ENCODE measurements at regions not wholly inside any gene's neighbourhood (a gene's known extent, or its start where the extent isn't known, plus 50 kb on each side); places are given as distances from the start of the nearest gene placed in this dataset.

- Histone ChIP-seq H3K4me3 (ENCODE audit: low read length) (no peak overlapping the region), H3K36me3 (ENCODE audit: low read depth, low read length) (no peaks in the 10 kb centered on the region), H3K27me3 (ENCODE audit: low read length) (peaks cover 94% of the 10 kb centered on the region), H3K9me3 (ENCODE audit: low read length) (no peaks in the 10 kb centered on the region), H2AFZ (ENCODE audit: low read length) (no peak overlapping the region), H3K9ac (ENCODE audit: low read length) (no peak overlapping the region), H4K20me1 (ENCODE audit: low read length) (no peaks in the 10 kb centered on the region), H3K4me1 (ENCODE audit: insufficient read depth, low read length) (no peaks in the 10 kb centered on the region), H3F3A (ENCODE audit: low read length, unreplicated experiment) (no peaks in the 10 kb centered on the region), H3K9me2 (replicated peaks; ENCODE audit: low read length) (no peaks in the 10 kb centered on the region), H3K27ac (ENCODE audit: low read length) (no peak overlapping the region), H3K4me2 (ENCODE audit: low read length) (no peak overlapping the region), H3K79me2 (ENCODE audit: low read length) (no peaks in the 10 kb centered on the region)
- BruUV-seq (replicated peaks): no TSS peak
- no peak for TF ChIP-seq EZH2 (IDR thresholded peaks at IDR 0.05; ENCODE audit: low read length, unreplicated experiment)
- no peak for TF ChIP-seq EZH2phosphoT487 (IDR thresholded peaks at IDR 0.05; ENCODE audit: borderline replicate concordance, low read length)
- no peak for TF ChIP-seq CTCF (conservative IDR thresholded peaks at IDR 0.05; ENCODE audit: low read depth, low read length)
- CTCF ChIA-PET: no interaction called here
- POLR2A ChIA-PET (ENCODE audit: unreplicated experiment): no interaction called here
- DNase-seq: no peak
- ATAC-seq: no peak
- intact Hi-C loops (cut with micrococcal nuclease): no loop called here
Measured at GRCh38 chr1:213393860-213394259, 342.8 kb downstream of the RPS6KC1 start.

- no TSS peak for BruUV-seq (replicated peaks)
- intact Hi-C loops (cut with micrococcal nuclease): no loop called here
Measured at GRCh38 chr1:213394837-213395236, 343.8 kb downstream of the RPS6KC1 start.

GRCh38 chr1:213397638-213398037 is 346.6 kb downstream of the RPS6KC1 start:
- BruUV-seq (replicated peaks): no TSS peak
- CTCF ChIA-PET: no interaction called here

More at GRCh38 chr1:213394837-213395236, 343.8 kb downstream of the RPS6KC1 start:
- no peaks in the 10 kb centered on the region for H3K9me2 ChIP-seq (replicated peaks; ENCODE audit: low read length)
- CTCF ChIA-PET: no interaction called here
- no peaks in the 10 kb centered on the region for H4K20me1 ChIP-seq (ENCODE audit: low read length)
- no peaks in the 10 kb centered on the region for H3K4me1 ChIP-seq (ENCODE audit: insufficient read depth, low read length)
- no peaks in the 10 kb centered on the region for H3K79me2 ChIP-seq (ENCODE audit: low read length)
- no peak overlapping the region for H3K27ac ChIP-seq (ENCODE audit: low read length)
- DNase-seq: no peak
- no peak overlapping the region for H3K4me3 ChIP-seq (ENCODE audit: low read length)
- no peak overlapping the region for H2AFZ ChIP-seq (ENCODE audit: low read length)
- H3K9me3 ChIP-seq (ENCODE audit: low read length): no peaks in the 10 kb centered on the region
- no peak overlapping the region for H3K4me2 ChIP-seq (ENCODE audit: low read length)
- TF ChIP-seq CTCF (conservative IDR thresholded peaks at IDR 0.05; ENCODE audit: low read depth, low read length): no peak
- TF ChIP-seq EZH2phosphoT487 (IDR thresholded peaks at IDR 0.05; ENCODE audit: borderline replicate concordance, low read length): no peak
- no peak for TF ChIP-seq EZH2 (IDR thresholded peaks at IDR 0.05; ENCODE audit: low read length, unreplicated experiment)
- no peaks in the 10 kb centered on the region for H3K36me3 ChIP-seq (ENCODE audit: low read depth, low read length)
- no peak overlapping the region for H3K9ac ChIP-seq (ENCODE audit: low read length)
- H3K27me3 ChIP-seq (ENCODE audit: low read length): peaks cover 94% of the 10 kb centered on the region
- H3F3A ChIP-seq (ENCODE audit: low read length, unreplicated experiment): no peaks in the 10 kb centered on the region
- no peak for ATAC-seq
- POLR2A ChIA-PET (ENCODE audit: unreplicated experiment): no interaction called here

More at GRCh38 chr1:213397638-213398037, 346.6 kb downstream of the RPS6KC1 start:
- no peaks in the 10 kb centered on the region for H3F3A ChIP-seq (ENCODE audit: low read length, unreplicated experiment)
- H3K4me2 ChIP-seq (ENCODE audit: low read length): no peak overlapping the region
- intact Hi-C loops (cut with micrococcal nuclease): no loop called here
- no peak overlapping the region for H3K9ac ChIP-seq (ENCODE audit: low read length)
- no peaks in the 10 kb centered on the region for H3K36me3 ChIP-seq (ENCODE audit: low read depth, low read length)
- DNase-seq: no peak
- H2AFZ ChIP-seq (ENCODE audit: low read length): no peak overlapping the region
- H3K4me1 ChIP-seq (ENCODE audit: insufficient read depth, low read length): no peaks in the 10 kb centered on the region
- H3K9me3 ChIP-seq (ENCODE audit: low read length): no peaks in the 10 kb centered on the region
- no peak overlapping the region for H3K27ac ChIP-seq (ENCODE audit: low read length)
- TF ChIP-seq EZH2phosphoT487 (IDR thresholded peaks at IDR 0.05; ENCODE audit: borderline replicate concordance, low read length) (no peak), EZH2 (IDR thresholded peaks at IDR 0.05; ENCODE audit: low read length, unreplicated experiment) (no peak), CTCF (conservative IDR thresholded peaks at IDR 0.05; ENCODE audit: low read depth, low read length) (no peak)
- POLR2A ChIA-PET (ENCODE audit: unreplicated experiment): no interaction called here
- no peak for ATAC-seq
- no peaks in the 10 kb centered on the region for H3K9me2 ChIP-seq (replicated peaks; ENCODE audit: low read length)
- H4K20me1 ChIP-seq (ENCODE audit: low read length): no peaks in the 10 kb centered on the region
- peaks cover 74% of the 10 kb centered on the region for H3K27me3 ChIP-seq (ENCODE audit: low read length)
- H3K4me3 ChIP-seq (ENCODE audit: low read length): no peak overlapping the region
- H3K79me2 ChIP-seq (ENCODE audit: low read length): no peaks in the 10 kb centered on the region

All from PC-3 (cell line).